Activated CD4-positive, alpha-beta T cell treated with anti-CD3 and anti-CD28 coated beads, Interleukin-2, amount 10 ng/mL, durations not matched to agents 24 days and 14 days (primary cell): ENCODE measurements at regions not wholly inside any gene's neighbourhood (a gene's known extent, or its start where the extent isn't known, plus 50 kb on each side); places are given as distances from the start of the nearest gene placed in this dataset.
A peak's percentile ranks its signal among the peaks of the same experiment; 100 is the strongest.
"Not testable (repeated sequence)": the region's sequence is repeated elsewhere in the genome, so short reads cannot be mapped to it uniquely, and the experiment has no call there.

Source experiments
- DNase-seq: peaks from one replicate; pipeline ENCODE4 v3.0.0; 2022
- H3K27ac Mint-ChIP-seq: one replicate; pipeline ENCODE4 v1.8.0; 2022; ENCODE audit warnings: mild to moderate bottlenecking, mixed read lengths
- H3K27me3 Mint-ChIP-seq: one replicate; pipeline ENCODE4 v1.8.0; 2022; ENCODE audit warnings: mixed read lengths
- H3K36me3 Mint-ChIP-seq: one replicate; pipeline ENCODE4 v1.8.0; 2022; ENCODE audit warnings: low read depth, mild to moderate bottlenecking, mixed read lengths
- H3K4me1 Mint-ChIP-seq: one replicate; pipeline ENCODE4 v1.8.0; 2021; ENCODE audit warnings: mixed read lengths
- H3K4me3 Mint-ChIP-seq: one replicate; pipeline ENCODE4 v1.8.0; 2022; ENCODE audit warnings: mild to moderate bottlenecking, moderate library complexity, mixed read lengths
- H3K9me3 Mint-ChIP-seq: one replicate; pipeline ENCODE4 v1.8.0; 2021; ENCODE audit warnings: mixed read lengths
- intact Hi-C: fragments of 100-400 bp; cut with micrococcal nuclease; formaldehyde crosslinking; loops from one replicate; pipeline ENCODE4 v1.15.1; 2023

- Mint-ChIP-seq H3K27ac (no peak overlapping the region), H3K36me3 (no peaks in the 10 kb centered on the region), H3K4me1 (no peaks in the 10 kb centered on the region), H3K27me3 (peaks cover 2% of the 10 kb centered on the region), H3K9me3 (no peaks in the 10 kb centered on the region), H3K4me3 (no peak overlapping the region)
- DNase-seq, result no peak
- intact Hi-C loops, result no loop called here
These were observed 50.0 kb upstream of the ACYP2 start for GRCh38 chr2:54065411-54065810.

- Mint-ChIP-seq H3K4me1 (no peaks in the 10 kb centered on the region), H3K27ac (no peak overlapping the region), H3K4me3 (no peak overlapping the region), H3K27me3 (peaks cover 2% of the 10 kb centered on the region), H3K36me3 (peaks cover 1% of the 10 kb centered on the region), H3K9me3 (peaks cover 3% of the 10 kb centered on the region)
- DNase-seq, result no peak
- intact Hi-C loops, result no loop called here
These were observed 51.4 kb upstream of the ACYP2 start for GRCh38 chr2:54063967-54064535.

GRCh38 chr2:54062401-54062800 lies 53.0 kb upstream of the ACYP2 start:
- no peaks in the 10 kb centered on the region for H3K4me1 Mint-ChIP-seq
- H3K27me3 Mint-ChIP-seq, result peaks cover 2% of the 10 kb centered on the region
- DNase-seq, result no peak
- peaks cover 10% of the 10 kb centered on the region for H3K9me3 Mint-ChIP-seq
- no peak overlapping the region for H3K27ac Mint-ChIP-seq
- H3K36me3 Mint-ChIP-seq, result peaks cover 1% of the 10 kb centered on the region
- no peak overlapping the region for H3K4me3 Mint-ChIP-seq
- intact Hi-C loops, result no loop called here

- intact Hi-C loops, result no loop called here
- Mint-ChIP-seq H3K4me3 (no peak overlapping the region), H3K27me3 (peaks cover 2% of the 10 kb centered on the region), H3K36me3 (peaks cover 1% of the 10 kb centered on the region), H3K27ac (no peak overlapping the region), H3K4me1 (no peaks in the 10 kb centered on the region), H3K9me3 (peaks cover 10% of the 10 kb centered on the region)
- no peak for DNase-seq
These were observed 54.1 kb upstream of the ACYP2 start for GRCh38 chr2:54061272-54061671.

- no peaks in the 10 kb centered on the region for H3K27me3 Mint-ChIP-seq
- DNase-seq, result no peak
- intact Hi-C loops, result no loop called here
- no peak overlapping the region for H3K27ac Mint-ChIP-seq
- peaks cover 10% of the 10 kb centered on the region for H3K9me3 Mint-ChIP-seq
- no peak overlapping the region for H3K4me3 Mint-ChIP-seq
- no peaks in the 10 kb centered on the region for H3K4me1 Mint-ChIP-seq
- peaks cover 1% of the 10 kb centered on the region for H3K36me3 Mint-ChIP-seq
These were observed 55.4 kb upstream of the ACYP2 start for GRCh38 chr2:54059986-54060385.

GRCh38 chr2:54059504-54059903 lies 55.9 kb upstream of the ACYP2 start:
- H3K4me1 Mint-ChIP-seq, result peaks cover 3% of the 10 kb centered on the region
- intact Hi-C loops, result no loop called here
- DNase-seq, result no peak
- no peak overlapping the region for H3K27ac Mint-ChIP-seq
- peaks cover 1% of the 10 kb centered on the region for H3K36me3 Mint-ChIP-seq
- H3K9me3 Mint-ChIP-seq, result peaks cover 10% of the 10 kb centered on the region
- no peaks in the 10 kb centered on the region for H3K27me3 Mint-ChIP-seq
- H3K4me3 Mint-ChIP-seq, result no peak overlapping the region

GRCh38 chr2:54058449-54058848 lies 57.0 kb upstream of the ACYP2 start:
- no peak for DNase-seq
- Mint-ChIP-seq H3K27ac (no peak overlapping the region), H3K4me1 (peaks cover 13% of the 10 kb centered on the region), H3K36me3 (peaks cover 1% of the 10 kb centered on the region), H3K27me3 (no peaks in the 10 kb centered on the region), H3K4me3 (no peak overlapping the region), H3K9me3 (peaks cover 10% of the 10 kb centered on the region)
- intact Hi-C loops, result no loop called here

- DNase-seq, result no peak
- peaks cover 10% of the 10 kb centered on the region for H3K9me3 Mint-ChIP-seq
These were observed 60.6 kb upstream of the ACYP2 start for GRCh38 chr2:54054774-54055173.

GRCh38 chr2:54054271-54054670 lies 61.1 kb upstream of the ACYP2 start:
- H3K27me3 Mint-ChIP-seq, result no peaks in the 10 kb centered on the region
- peak overlapping the region; percentile 56 for H3K27ac Mint-ChIP-seq
- H3K4me1 Mint-ChIP-seq, result peaks cover 16% of the 10 kb centered on the region
- H3K4me3 Mint-ChIP-seq, result peak overlapping the region; percentile 48
- H3K9me3 Mint-ChIP-seq, result peaks cover 7% of the 10 kb centered on the region
- intact Hi-C loops, result loop anchor here (1.0 kb wide), 2 partner anchors 13 to 59 kb away; no protein-coding TSS in a partner anchor
- peaks cover 2% of the 10 kb centered on the region for H3K36me3 Mint-ChIP-seq
- DNase-seq, result no peak

More at GRCh38 chr2:54054774-54055173, 60.6 kb upstream of the ACYP2 start:
- Mint-ChIP-seq H3K27ac (no peak overlapping the region), H3K27me3 (no peaks in the 10 kb centered on the region), H3K4me1 (peaks cover 16% of the 10 kb centered on the region), H3K4me3 (no peak overlapping the region), H3K36me3 (peaks cover 4% of the 10 kb centered on the region)
- intact Hi-C loops, result loop anchor here (1.0 kb wide), 2 partner anchors 13 to 59 kb away; no protein-coding TSS in a partner anchor

GRCh38 chr2:54053830-54054229 lies 61.6 kb upstream of the ACYP2 start:
- DNase-seq, result no peak
- H3K4me1 Mint-ChIP-seq, result peaks cover 16% of the 10 kb centered on the region
- H3K4me3 Mint-ChIP-seq, result peak overlapping the region; percentile 48
- H3K36me3 Mint-ChIP-seq, result peaks cover 2% of the 10 kb centered on the region
- H3K27ac Mint-ChIP-seq, result peak overlapping the region; percentile 56
- H3K9me3 Mint-ChIP-seq, result peaks cover 5% of the 10 kb centered on the region
- no peaks in the 10 kb centered on the region for H3K27me3 Mint-ChIP-seq
- intact Hi-C loops, result loop anchor here (1.0 kb wide), 2 partner anchors 13 to 59 kb away; no protein-coding TSS in a partner anchor

GRCh38 chr2:54052825-54053718 lies 62.3 kb upstream of the ACYP2 start:
- Mint-ChIP-seq H3K27ac (peak overlapping the region; percentile 31), H3K27me3 (no peaks in the 10 kb centered on the region), H3K36me3 (peaks cover 2% of the 10 kb centered on the region), H3K4me1 (peaks cover 17% of the 10 kb centered on the region), H3K4me3 (peak overlapping the region; percentile 48), H3K9me3 (no peaks in the 10 kb centered on the region)
- intact Hi-C loops, result no loop called here
- no peak for DNase-seq

GRCh38 chr2:54050445-54050844 lies 65.0 kb upstream of the ACYP2 start:
- DNase-seq, result no peak
- H3K27ac Mint-ChIP-seq, result no peak overlapping the region
- H3K27me3 Mint-ChIP-seq, result no peaks in the 10 kb centered on the region
- peaks cover 2% of the 10 kb centered on the region for H3K36me3 Mint-ChIP-seq
- intact Hi-C loops, result no loop called here
- H3K4me3 Mint-ChIP-seq, result no peak overlapping the region
- peaks cover under 1% of the 10 kb centered on the region for H3K9me3 Mint-ChIP-seq
- peaks cover 18% of the 10 kb centered on the region for H3K4me1 Mint-ChIP-seq

- H3K4me3 Mint-ChIP-seq, result no peak overlapping the region
- intact Hi-C loops, result no loop called here
- H3K27ac Mint-ChIP-seq, result no peak overlapping the region
- no peak for DNase-seq
- H3K27me3 Mint-ChIP-seq, result no peaks in the 10 kb centered on the region
- H3K36me3 Mint-ChIP-seq, result peaks cover 6% of the 10 kb centered on the region
- H3K4me1 Mint-ChIP-seq, result peaks cover 14% of the 10 kb centered on the region
- peaks cover 6% of the 10 kb centered on the region for H3K9me3 Mint-ChIP-seq
These were observed 66.0 kb upstream of the ACYP2 start for GRCh38 chr2:54049365-54049764.

GRCh38 chr2:54048896-54049295 lies 66.5 kb upstream of the ACYP2 start:
- H3K36me3 Mint-ChIP-seq, DNase-seq, H3K27me3 Mint-ChIP-seq, H3K4me1 Mint-ChIP-seq, H3K4me3 Mint-ChIP-seq, intact Hi-C loops, H3K27ac Mint-ChIP-seq, H3K9me3 Mint-ChIP-seq: not testable (repeated sequence)
